Esophagus muscularis mucosa (tissue), 4 donors: ENCODE measurements at regions not wholly inside any gene's neighbourhood (a gene's known extent, or its start where the extent isn't known, plus 50 kb on each side); places are given as distances from the start of the nearest gene placed in this dataset.

Experiments
- CTCF ChIP-seq, 3 experiments: fragments of 200-600 bp in 2 of 3; fragments of 450-650 bp in 1 of 3; sonication (generic) in 2 of 3; IDR thresholded peaks; one replicate each; pipeline ENCODE4 v1.5.1; 2017 to 2019; ENCODE audit warnings: antibody characterized with exemption in 3 of 3, mild to moderate bottlenecking in 2 of 3, moderate library complexity in 1 of 3
- EP300 ChIP-seq: sonication (generic); formaldehyde crosslinking; IDR thresholded peaks from one replicate; pipeline ENCODE4 v1.6.1; 2017; ENCODE audit warnings: antibody characterized with exemption
- POLR2A ChIP-seq: fragments of 450-650 bp; IDR thresholded peaks from one replicate; pipeline ENCODE4 v1.6.1; 2017; ENCODE audit warnings: antibody characterized with exemption, moderate library complexity, mild to moderate bottlenecking, low read depth

GRCh38 chr22:49282596-49282995 lies 545.1 kb downstream of the BRD1 start:
- TF ChIP-seq EP300: no peak
- TF ChIP-seq CTCF (IDR thresholded peaks at IDR 0.05): no peak
- no peak for TF ChIP-seq POLR2A
